Gastroesophageal sphincter (tissue), 4 donors: ENCODE measurements at regions not wholly inside any gene's neighbourhood (a gene's known extent, or its start where the extent isn't known, plus 50 kb on each side); places are given as distances from the start of the nearest gene placed in this dataset.

Experiments used
- ATAC-seq: fragments of 150-250 bp; one replicate; pipeline ENCODE4 v1.9.1; 2016; ENCODE audit warnings: mild to moderate bottlenecking, moderate library complexity
- H3K27ac ChIP-seq, 4 donors: fragments of 200-600 bp; sonication (generic) in 3 of 4; 1 replicate in 3 of 4; 2 replicates in 1 of 4; pipeline ENCODE4 v1.5.1; 2016 to 2019
- H3K27me3 ChIP-seq: fragments of 200-600 bp; sonication (generic); one replicate; pipeline ENCODE4 v1.5.1; 2019
- H3K36me3 ChIP-seq, 2 donors: fragments of 200-600 bp; sonication (generic); one replicate each; pipeline ENCODE4 v1.5.1; 2019; ENCODE audit warnings: control low read depth in 1 of 2
- H3K4me1 ChIP-seq, 3 donors: fragments of 200-600 bp; sonication (generic); 1 replicate in 2 of 3; 2 replicates in 1 of 3; pipeline ENCODE4 v1.5.1; 2016 to 2019; ENCODE audit warnings: control low read depth in 2 of 3
- H3K4me3 ChIP-seq, 2 donors: fragments of 200-600 bp; sonication (generic); one replicate each; pipeline ENCODE4 v1.5.1; 2019; ENCODE audit warnings: mild to moderate bottlenecking in 1 of 2, moderate library complexity in 1 of 2
- H3K9me3 ChIP-seq, 3 donors: fragments of 200-600 bp; sonication (generic); one replicate each; pipeline ENCODE4 v1.5.1; 2017 to 2019; ENCODE audit warnings: control low read depth in 2 of 3
- EP300 ChIP-seq: sonication (generic); formaldehyde crosslinking; IDR thresholded peaks from one replicate; pipeline ENCODE4 v1.6.1; 2017; ENCODE audit warnings: antibody characterized with exemption, mild to moderate bottlenecking
- POLR2A ChIP-seq, 2 donors: fragments of 450-650 bp; IDR thresholded peaks; one replicate each; pipeline ENCODE4 v1.6.1; 2017; ENCODE audit warnings: antibody characterized with exemption in 2 of 2, mild to moderate bottlenecking in 2 of 2, moderate library complexity in 1 of 2
- POLR2AphosphoS5 ChIP-seq: sonication (generic); formaldehyde crosslinking; IDR thresholded peaks from one replicate; pipeline ENCODE4 v1.6.1; 2017; ENCODE audit warnings: antibody characterized with exemption
- WGBS, 2 donors: methylation state at CpG; one replicate each; pipeline ENCODE4 v1.1.5; 2018; ENCODE audit warnings: low coverage in 1 of 2; 5-methylcytosine and 5-hydroxymethylcytosine counted together
- TF ChIP-seq, protein P1 (sequence below), 4 experiments: fragments of 200-600 bp in 2 of 4; fragments of 450-650 bp in 2 of 4; sonication (generic) in 1 of 4; IDR thresholded peaks; one replicate each; pipeline ENCODE4 v1.5.1; 2017 to 2019; ENCODE audit warnings: antibody characterized with exemption in 4 of 4, mild to moderate bottlenecking in 2 of 4, moderate library complexity in 2 of 4

DNA sequence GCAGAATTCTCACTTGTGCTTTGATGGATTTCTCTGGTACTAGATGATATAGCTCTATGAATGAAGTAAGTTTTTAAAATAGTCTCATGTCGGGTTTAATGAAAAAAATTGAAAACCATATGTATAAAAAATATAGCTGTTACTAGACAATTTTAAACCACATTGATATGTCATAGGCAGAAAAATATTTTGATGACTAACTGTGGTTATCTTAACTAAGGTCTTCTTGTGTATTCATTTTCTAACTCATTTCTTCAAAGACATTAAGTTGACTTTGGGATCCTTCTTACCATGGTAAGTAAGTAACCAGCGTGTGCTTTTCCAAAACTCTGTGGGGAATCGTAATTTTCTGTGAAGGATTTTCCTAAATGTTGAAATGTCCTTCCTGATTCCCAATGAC, 160.9 kb upstream of the COL3A1 start:
- ATAC-seq, result no peak
- H3K4me1 ChIP-seq, result peaks cover 0 to 6% (median 0%) of the 10 kb centered on the region in 3 donors
- H3K27me3 ChIP-seq, result no peaks in the 10 kb centered on the region
- H3K4me3 ChIP-seq, result no peak overlapping the region
- no peaks in the 10 kb centered on the region for H3K9me3 ChIP-seq
- H3K36me3 ChIP-seq, result no peaks in the 10 kb centered on the region
- peak overlapping the region in 1 of 4 donors; percentile 41 for H3K27ac ChIP-seq
- 69 to 76% methylated on average over 3 of the region's 3 CpGs for whole genome bisulfite sequencing, 2 donors
- TF ChIP-seq, protein P1, sequence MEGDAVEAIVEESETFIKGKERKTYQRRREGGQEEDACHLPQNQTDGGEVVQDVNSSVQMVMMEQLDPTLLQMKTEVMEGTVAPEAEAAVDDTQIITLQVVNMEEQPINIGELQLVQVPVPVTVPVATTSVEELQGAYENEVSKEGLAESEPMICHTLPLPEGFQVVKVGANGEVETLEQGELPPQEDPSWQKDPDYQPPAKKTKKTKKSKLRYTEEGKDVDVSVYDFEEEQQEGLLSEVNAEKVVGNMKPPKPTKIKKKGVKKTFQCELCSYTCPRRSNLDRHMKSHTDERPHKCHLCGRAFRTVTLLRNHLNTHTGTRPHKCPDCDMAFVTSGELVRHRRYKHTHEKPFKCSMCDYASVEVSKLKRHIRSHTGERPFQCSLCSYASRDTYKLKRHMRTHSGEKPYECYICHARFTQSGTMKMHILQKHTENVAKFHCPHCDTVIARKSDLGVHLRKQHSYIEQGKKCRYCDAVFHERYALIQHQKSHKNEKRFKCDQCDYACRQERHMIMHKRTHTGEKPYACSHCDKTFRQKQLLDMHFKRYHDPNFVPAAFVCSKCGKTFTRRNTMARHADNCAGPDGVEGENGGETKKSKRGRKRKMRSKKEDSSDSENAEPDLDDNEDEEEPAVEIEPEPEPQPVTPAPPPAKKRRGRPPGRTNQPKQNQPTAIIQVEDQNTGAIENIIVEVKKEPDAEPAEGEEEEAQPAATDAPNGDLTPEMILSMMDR (IDR thresholded peaks at IDR 0.05), result no peak
- TF ChIP-seq POLR2A (IDR thresholded peaks at IDR 0.05) (no peak), POLR2AphosphoS5 (no peak), EP300 (no peak)

DNA sequence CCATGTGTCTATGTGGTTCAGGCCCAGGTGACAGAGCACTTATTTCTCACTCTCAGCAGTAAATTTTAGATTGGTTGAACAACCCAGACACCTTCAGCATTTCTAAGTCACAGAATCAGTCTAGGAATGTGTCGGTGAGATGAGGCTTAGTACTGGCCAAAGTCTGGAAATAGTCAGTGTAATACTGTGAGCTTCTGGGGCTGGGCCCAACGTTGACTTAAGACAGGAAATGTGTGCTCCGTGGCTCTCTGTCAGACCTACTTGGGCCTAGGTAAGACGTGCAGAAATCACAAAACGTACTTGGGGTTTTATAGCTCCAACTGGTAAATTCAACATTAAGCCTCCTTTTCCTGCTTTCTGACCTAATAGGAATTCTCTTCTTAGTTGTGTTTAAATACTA, 160.3 kb upstream of the COL3A1 start:
- Histone ChIP-seq H3K4me3 (no peak overlapping the region), H3K27ac (peak overlapping the region in 3 of 4 donors; percentile 16 to 50 (median 41)), H3K9me3 (no peaks in the 10 kb centered on the region), H3K4me1 (peaks cover 0 to 6% (median 0%) of the 10 kb centered on the region in 3 donors), H3K36me3 (no peaks in the 10 kb centered on the region), H3K27me3 (no peaks in the 10 kb centered on the region)
- WGBS, 2 donors, result 45 to 67% methylated on average over 5 of the region's 5 CpGs
- no peak for TF ChIP-seq POLR2AphosphoS5
- peak; percentile 48 for ATAC-seq

DNA sequence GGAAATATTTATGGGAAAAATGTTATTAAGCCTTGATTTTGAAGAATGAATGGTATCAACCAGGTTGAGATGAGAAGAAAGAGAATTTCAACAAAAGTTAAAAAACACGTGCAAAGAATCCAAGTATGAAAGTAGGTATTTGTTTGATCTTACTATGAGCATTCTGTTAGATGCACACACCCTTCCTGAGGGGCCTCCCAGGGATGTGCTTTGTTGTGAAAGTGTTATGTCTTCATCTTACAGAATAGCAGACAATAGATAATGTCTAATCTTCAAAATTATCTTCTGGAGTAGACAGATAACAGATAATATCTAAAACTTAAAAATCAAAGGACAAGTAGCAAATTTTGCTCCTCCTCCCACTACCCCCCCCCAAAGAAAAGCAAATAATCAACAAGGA, 155.2 kb upstream of the COL3A1 start:
- Histone ChIP-seq H3K4me3 (no peak overlapping the region), H3K4me1 (no peaks in the 10 kb centered on the region), H3K27me3 (no peaks in the 10 kb centered on the region), H3K27ac (no peak overlapping the region), H3K9me3 (no peaks in the 10 kb centered on the region), H3K36me3 (no peaks in the 10 kb centered on the region)
- TF ChIP-seq, protein P1 (IDR thresholded peaks at IDR 0.05), result no peak
- no peak for ATAC-seq
- 67 to 88% methylated on average over 1 of the region's 1 CpG for WGBS, 2 donors

DNA sequence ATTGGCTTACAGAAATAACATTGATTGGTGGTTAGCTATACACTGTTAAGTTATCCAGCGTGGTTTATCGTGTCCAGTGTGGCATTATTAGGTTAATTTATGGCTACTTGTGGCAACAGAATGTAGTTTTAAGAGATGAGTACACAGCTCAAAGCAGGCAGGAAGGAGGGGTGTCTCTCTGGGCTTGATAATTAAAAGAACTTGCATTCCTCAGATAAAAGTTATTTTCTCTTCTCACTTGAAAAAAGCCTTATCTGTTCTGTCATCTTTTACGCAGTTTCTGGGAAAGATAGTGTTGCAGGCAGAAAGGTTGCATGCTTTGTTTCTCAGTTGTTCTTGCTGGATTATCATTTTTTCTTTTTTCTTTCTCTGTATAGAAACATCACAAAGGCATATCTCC, 154.4 kb upstream of the COL3A1 start:
- H3K4me1 ChIP-seq, result no peaks in the 10 kb centered on the region
- ATAC-seq, result no peak
- no peak for TF ChIP-seq POLR2AphosphoS5
- no peak for TF ChIP-seq POLR2A (IDR thresholded peaks at IDR 0.05)
- TF ChIP-seq, protein P1 (IDR thresholded peaks at IDR 0.05), result no peak
- TF ChIP-seq EP300, result no peak
- no peaks in the 10 kb centered on the region for H3K27me3 ChIP-seq
- H3K36me3 ChIP-seq, result no peaks in the 10 kb centered on the region
- H3K4me3 ChIP-seq, result no peak overlapping the region
- H3K9me3 ChIP-seq, result no peaks in the 10 kb centered on the region
- H3K27ac ChIP-seq, result no peak overlapping the region
- WGBS, 2 donors, result 69% methylated on average over 3 of the region's 3 CpGs

DNA sequence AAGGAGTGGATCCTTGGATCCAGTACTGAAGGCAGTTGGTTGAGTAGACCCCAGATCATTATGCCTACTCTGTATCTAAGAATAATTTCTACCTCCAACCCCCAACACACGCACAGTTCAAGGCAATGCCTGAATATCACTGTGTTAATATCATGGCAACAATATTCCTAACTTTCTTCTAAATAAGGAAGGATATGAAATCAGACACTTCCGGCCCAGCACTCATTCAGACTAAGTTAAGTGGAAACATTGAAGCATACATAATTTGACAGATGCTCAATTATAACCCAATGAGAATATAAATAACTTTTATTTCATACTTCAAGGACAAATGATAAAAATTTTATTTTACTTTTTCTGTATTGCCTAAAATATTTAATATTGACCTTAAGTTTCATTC, 153.6 kb upstream of the COL3A1 start:
- H3K27ac ChIP-seq, result no peak overlapping the region
- H3K4me3 ChIP-seq, result no peak overlapping the region
- no peaks in the 10 kb centered on the region for H3K9me3 ChIP-seq
- no peaks in the 10 kb centered on the region for H3K36me3 ChIP-seq
- 72 to 80% methylated on average over 2 of the region's 2 CpGs for WGBS, 2 donors
- H3K4me1 ChIP-seq, result no peaks in the 10 kb centered on the region
- H3K27me3 ChIP-seq, result no peaks in the 10 kb centered on the region
- ATAC-seq, result no peak
- TF ChIP-seq POLR2A (IDR thresholded peaks at IDR 0.05), result no peak
- TF ChIP-seq, protein P1 (IDR thresholded peaks at IDR 0.05), result no peak
- TF ChIP-seq POLR2AphosphoS5, result no peak
- no peak for TF ChIP-seq EP300

DNA sequence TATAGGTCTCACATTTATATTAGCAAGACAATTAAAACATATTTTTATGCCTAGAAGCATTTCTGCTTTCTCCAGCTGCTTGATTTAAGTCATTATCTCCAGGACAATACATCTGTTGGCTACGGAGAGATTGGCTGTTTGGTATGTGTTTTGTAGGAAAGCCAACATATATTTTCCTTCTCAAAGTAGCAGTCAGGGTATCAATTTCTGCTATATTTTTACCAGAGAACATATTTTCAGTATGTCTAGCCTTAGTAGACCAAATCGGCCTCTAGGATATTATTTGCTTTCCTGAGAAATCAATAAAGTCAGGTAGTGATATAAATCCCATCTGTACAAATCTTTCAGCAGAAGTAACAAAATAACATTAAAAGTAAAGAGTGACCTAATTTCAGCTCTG, 150.0 kb upstream of the COL3A1 start:
- Histone ChIP-seq H3K4me1 (no peaks in the 10 kb centered on the region), H3K9me3 (no peaks in the 10 kb centered on the region), H3K36me3 (no peaks in the 10 kb centered on the region), H3K4me3 (no peak overlapping the region), H3K27ac (no peak overlapping the region), H3K27me3 (no peaks in the 10 kb centered on the region)
- ATAC-seq, result no peak
- no peak for TF ChIP-seq EP300
- TF ChIP-seq POLR2AphosphoS5, result no peak
- no peak for TF ChIP-seq POLR2A (IDR thresholded peaks at IDR 0.05)
- TF ChIP-seq, protein P1 (IDR thresholded peaks at IDR 0.05), result no peak
- WGBS, 2 donors, result 0 to 70% methylated on average over 1 to 2 of the region's 2 CpGs
